GM12891 (cell line): ENCODE measurements at regions not wholly inside any gene's neighbourhood (a gene's known extent, or its start where the extent isn't known, plus 50 kb on each side); places are given as distances from the start of the nearest gene placed in this dataset.

ENCODE experiments used
- DNase-seq: peaks from one replicate; pipeline ENCODE4 v3.0.0; 2011; ENCODE audit warnings: low spot score; ENCODE audit not compliant: insufficient read length
- FAIRE-seq: peaks from 2 replicates; lab custom pipeline; 2011; peaks lifted over from hg19 to GRCh38; lab: Jason Lieb, UNC
- PAX5 ChIP-seq: IDR thresholded peaks from 2 replicates; pipeline ENCODE4 v1.6.1; 2011; ENCODE audit warnings: low read length, moderate library complexity, mild to moderate bottlenecking; ENCODE audit not compliant: insufficient read depth, severe bottlenecking
- POLR2A ChIP-seq: IDR thresholded peaks from 2 replicates; pipeline ENCODE4 v1.6.1; 2011; ENCODE audit warnings: low read depth, low read length, control low read depth
- POLR2AphosphoS5 ChIP-seq: IDR thresholded peaks from 2 replicates; pipeline ENCODE4 v1.6.1; 2011; ENCODE audit warnings: low read depth, low read length, control low read depth
- POU2F2 ChIP-seq: IDR thresholded peaks from 2 replicates; pipeline ENCODE4 v1.6.1; 2011; ENCODE audit warnings: low read depth, mild to moderate bottlenecking, control low read depth, low read length, moderate library complexity
- SPI1 ChIP-seq: IDR thresholded peaks from 2 replicates; pipeline ENCODE4 v1.6.1; 2011; ENCODE audit warnings: low read depth, low read length, control low read depth
- TAF1 ChIP-seq: IDR thresholded peaks from 2 replicates; pipeline ENCODE4 v1.6.1; 2011; ENCODE audit warnings: low read depth, low read length, control low read depth

DNA sequence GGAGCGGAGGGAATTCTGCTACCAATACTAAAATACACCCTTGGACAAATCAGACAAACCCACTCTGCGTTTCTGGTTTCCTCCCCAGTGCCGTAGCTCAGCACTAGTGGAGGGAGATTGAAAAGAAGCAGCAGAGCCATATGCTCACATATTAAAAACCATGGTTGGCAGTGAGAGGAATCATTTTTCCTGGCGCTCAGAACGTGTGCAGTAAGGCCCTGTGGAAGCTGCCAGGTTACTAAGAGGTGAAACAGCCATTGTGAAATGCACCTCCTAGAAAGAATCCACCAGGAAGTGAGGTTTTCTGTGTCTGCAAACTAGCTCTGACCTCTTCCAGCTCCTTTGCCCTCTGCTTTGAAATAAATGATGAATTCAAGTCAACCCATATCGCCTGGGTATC, 177.2 kb downstream of the ERCC6L2 start:
- FAIRE-seq (no peak), DNase-seq (no peak)
- TF ChIP-seq TAF1, result no peak
- no peak for TF ChIP-seq POLR2AphosphoS5
- no peak for TF ChIP-seq POU2F2
- no peak for TF ChIP-seq PAX5
- TF ChIP-seq SPI1, result no peak
- no peak for TF ChIP-seq POLR2A

DNA sequence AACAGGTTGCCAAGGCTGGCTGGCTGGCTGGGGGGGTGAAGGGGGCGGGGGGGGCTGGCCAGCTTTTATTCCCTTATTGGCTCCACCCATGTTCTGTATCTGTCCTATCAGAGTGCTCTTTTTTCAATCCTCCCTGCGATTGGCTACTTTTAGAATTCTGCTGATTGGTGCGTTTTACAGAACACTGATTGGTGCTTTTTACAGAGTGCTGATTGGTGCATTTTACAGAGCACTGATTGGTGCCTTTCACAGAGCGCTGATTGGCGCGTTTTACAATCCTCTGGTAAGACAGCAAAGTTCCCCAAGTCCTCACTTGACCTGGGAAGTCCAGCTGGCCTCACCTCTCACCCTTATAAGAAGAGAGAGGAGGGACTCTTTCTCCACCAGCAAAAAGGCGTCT, 175.9 kb downstream of the ERCC6L2 start:
- no peak for FAIRE-seq

DNA sequence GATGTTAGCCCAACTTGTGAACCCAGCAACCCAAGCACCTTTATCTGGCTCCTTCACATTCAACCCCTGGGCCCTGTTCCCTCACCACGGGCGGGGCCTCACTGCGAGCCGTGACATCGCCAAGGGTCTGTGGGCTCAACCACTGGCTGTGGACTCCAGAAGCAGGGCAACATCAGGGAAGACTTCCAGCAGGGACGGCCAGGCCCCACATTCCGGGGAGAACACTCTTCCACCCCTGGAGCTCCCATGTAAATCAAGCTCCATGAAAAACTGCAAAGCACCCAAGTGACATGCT, 175.3 kb downstream of the ERCC6L2 start:
- FAIRE-seq (no peak), DNase-seq (no peak)
- TF ChIP-seq PAX5, result no peak
- no peak for TF ChIP-seq TAF1
- TF ChIP-seq POLR2AphosphoS5, result no peak
- TF ChIP-seq POU2F2, result no peak
- no peak for TF ChIP-seq SPI1
- no peak for TF ChIP-seq POLR2A

More for the DNA sequence above, 175.9 kb downstream of the ERCC6L2 start:
- TF ChIP-seq POLR2A (no peak), PAX5 (no peak), TAF1 (no peak), SPI1 (no peak)
- no peak for DNase-seq

DNA sequence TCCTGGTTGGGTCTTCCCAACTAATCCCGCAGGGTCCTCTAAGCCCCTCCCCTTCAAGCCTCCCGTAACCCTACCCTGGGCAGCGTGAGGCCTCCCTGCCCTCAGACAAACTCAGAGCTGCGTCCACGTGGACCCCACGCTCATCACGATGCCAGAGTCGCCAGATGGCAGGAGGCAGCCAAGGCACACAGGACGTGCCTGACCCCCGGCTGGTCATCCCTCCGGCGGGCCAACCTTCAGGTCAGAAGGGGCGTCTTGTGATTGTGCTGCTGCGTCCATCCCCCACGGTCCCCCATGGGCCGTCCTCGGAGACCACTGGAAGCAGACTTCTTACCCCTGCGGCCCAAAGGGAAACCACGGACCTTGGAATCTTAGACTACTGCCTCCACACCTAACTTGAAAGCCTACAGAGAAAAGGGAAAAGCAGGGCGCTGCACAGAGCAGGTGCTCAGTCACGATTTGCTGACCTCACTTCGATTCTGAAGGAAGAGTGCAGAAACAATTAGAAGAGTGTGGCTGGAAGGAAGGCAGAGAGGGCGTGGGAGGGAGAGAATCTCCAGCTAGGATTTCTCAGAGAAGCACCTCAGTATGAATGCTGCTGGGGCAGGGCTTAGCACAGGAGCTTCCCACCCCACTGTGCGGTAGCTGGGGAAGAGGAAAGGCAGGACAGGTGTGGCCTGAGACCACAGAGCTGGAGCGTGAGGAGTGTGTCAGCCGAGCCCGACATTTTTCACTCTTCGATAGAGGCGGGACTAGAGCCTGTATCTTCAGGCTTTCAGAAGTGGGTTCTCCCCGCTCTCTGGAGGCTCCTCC, 174.8 kb downstream of the ERCC6L2 start:
- no peak for DNase-seq
- TF ChIP-seq POU2F2 (no peak), SPI1 (no peak), PAX5 (no peak), POLR2AphosphoS5 (no peak), POLR2A (no peak), TAF1 (no peak)
- no peak for FAIRE-seq

DNA sequence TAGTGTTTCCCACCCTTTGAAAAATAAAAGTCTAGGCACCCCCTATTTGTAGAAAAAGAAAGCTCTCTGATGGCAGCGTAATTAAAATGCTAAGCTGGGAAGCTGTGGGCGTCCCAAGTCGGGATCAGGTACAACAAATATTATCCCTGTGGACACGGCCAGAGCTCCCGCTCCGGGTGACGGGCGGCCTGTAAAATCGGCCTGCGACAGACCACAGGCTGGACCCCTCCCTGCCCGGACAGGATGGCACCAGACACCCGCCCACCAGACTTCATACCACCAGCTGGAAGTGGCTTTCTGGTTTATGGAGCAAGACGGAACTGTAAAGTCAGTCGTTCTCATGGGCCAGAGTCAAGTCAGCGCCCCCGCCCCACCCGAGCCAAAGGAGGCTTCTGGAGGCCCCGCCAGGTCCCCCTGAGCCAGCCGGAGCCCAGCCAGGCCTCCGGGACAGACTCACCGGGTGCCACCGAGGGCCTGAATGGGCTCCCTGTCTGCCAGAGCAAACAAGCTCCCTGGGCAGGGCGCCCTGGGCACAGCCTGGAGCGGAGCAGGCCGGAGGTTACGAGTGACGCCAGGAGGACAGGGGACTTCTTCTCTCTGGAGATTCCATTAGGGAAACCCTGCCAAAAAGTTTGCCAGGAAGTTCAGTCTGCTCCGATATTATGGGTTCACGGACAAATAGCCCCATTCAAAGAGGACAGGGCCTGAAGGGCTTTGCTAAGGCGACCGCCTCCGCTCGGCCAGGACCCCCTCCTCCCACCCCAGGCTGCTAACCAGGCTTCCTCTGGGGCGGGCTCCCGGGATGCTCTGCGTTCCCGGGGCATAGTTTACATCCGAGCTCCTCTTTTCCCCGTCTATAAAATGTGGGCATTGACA, 173.7 kb downstream of the ERCC6L2 start:
- TF ChIP-seq PAX5 (no peak), POU2F2 (no peak)
- FAIRE-seq (no peak), DNase-seq (no peak)

DNA sequence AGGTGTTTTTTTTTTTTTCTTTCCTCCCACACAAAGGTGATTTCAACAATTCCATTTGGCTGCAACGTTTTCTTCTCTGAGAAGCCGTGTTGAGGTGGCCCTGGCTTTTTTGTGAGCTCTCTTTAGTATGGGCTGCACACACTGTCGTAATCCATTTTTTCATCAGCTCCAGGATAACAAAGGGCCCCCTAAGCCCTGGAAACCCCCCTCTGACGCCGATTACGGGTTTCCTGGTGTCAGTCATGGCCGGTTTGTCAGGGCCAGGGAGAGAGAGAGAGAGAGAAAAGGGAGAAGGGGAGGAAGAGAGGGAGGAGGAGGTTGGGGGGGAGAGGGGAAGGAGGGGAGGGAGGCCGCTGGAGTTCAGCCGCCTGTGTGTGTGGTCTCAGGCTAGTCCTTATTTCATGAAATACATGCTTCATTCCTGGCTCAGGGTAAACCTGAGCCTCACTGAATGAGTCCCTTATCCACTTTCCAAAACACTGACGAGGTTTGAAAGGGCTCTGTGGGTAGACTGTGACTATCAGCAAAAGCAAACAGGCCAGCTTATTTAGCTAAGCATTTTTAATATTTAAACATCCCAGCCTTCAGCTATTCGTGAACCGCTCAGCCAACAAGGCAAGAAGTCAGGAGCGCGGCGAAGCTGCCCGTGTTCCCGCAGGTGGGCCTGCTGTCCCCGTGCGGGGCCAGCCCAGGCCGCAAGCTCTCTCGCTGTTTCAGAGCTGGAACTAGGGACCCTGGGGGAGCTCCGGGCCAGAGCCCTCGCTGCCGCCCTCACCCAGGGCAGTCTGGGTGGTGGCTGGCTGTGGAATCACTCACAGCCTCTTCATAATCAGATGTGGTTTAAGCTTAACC, 172.8 kb downstream of the ERCC6L2 start:
- FAIRE-seq (no peak), DNase-seq (no peak)
- no peak for TF ChIP-seq POLR2AphosphoS5
- TF ChIP-seq POU2F2, result no peak
- no peak for TF ChIP-seq PAX5
- TF ChIP-seq POLR2A, result no peak
- no peak for TF ChIP-seq TAF1
- no peak for TF ChIP-seq SPI1

DNA sequence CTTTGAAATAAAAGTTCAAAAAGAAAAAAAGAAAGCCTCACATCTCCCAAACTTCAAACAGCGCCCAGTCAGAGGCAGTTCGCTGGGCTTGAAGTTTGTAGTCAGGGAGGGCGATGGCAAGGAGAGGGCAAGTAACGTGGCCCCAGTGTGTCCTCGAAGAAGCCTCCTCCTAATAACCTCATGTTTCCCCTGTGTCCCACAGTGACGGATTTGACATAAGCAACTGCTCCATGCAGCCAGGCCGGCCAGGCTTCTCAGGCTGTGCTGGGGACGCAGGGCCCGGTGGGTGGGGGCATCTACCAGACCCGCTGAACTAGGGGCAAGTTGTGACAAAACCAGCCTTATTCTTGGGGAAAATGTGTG, 172.2 kb downstream of the ERCC6L2 start:
- TF ChIP-seq POLR2AphosphoS5 (no peak), SPI1 (no peak), POU2F2 (no peak)
- FAIRE-seq, result no peak
- DNase-seq, result no peak

DNA sequence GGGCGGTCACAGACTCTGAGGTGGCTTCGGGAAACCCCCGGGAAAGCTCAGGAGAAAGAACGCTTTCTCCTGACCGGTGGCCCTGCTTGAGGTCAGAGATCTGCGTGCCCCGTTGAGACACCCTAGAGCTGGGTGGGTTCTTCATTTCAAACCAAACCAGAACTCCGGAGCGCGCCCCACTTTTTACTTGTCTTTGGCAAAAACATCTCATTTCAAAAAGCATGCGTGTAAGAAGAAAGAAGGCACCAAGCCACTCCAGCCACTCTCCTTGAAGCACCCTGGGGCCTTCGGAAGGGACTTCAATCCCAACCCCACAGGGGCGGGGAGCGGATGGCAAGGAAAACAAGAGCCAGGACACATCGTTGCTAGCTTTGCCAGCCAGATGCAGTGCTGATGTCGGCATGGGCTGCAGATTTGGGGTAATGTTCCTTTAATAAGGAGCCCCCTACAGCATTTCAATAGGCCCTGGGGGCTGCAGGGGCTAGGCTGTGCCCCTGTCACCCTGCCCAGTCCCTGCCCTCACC, 171.7 kb downstream of the ERCC6L2 start:
- FAIRE-seq (no peak), DNase-seq (no peak)
- no peak for TF ChIP-seq POLR2A

DNA sequence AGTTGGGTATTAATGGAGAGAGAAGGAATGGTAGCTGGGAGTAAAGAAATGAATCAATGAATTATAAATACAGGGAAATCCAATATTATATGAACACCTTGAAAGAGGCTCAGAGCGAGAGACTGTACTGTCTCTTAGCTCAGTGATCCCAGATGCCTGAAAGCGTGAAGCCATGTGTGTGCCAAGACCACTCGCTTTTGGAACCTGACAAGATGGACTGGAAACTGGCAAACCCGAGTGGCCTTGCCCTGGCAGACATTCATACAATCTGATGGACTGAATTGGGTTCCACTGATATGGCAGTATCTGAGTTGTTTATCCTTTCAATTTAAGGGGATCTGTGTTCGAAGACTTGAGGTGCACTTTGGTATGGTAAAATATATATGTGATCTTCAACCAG, 170.3 kb downstream of the ERCC6L2 start:
- DNase-seq (no peak), FAIRE-seq (no peak)
- TF ChIP-seq POLR2A (no peak), TAF1 (no peak), POU2F2 (no peak), PAX5 (no peak), POLR2AphosphoS5 (no peak), SPI1 (no peak)
